SU-DHL-6 (cell line): ENCODE measurements at regions not wholly inside any gene's neighbourhood (a gene's known extent, or its start where the extent isn't known, plus 50 kb on each side); places are given as distances from the start of the nearest gene placed in this dataset.

ENCODE experiments used
- H2AFZ ChIP-seq: fragments of 200-600 bp; sonication (generic); 2 replicates; pipeline ENCODE4 v1.6.1; 2014; ENCODE audit warnings: low read depth, mild to moderate bottlenecking, moderate library complexity, mixed read lengths, antibody characterized with exemption, low read length; ENCODE audit not compliant: severe bottlenecking
- H3F3A ChIP-seq: fragments of 200-600 bp; shearing (Covaris generic); 2 replicates; pipeline ENCODE4 v1.6.0; 2016; ENCODE audit warnings: antibody characterized with exemption, mild to moderate bottlenecking; ENCODE audit not compliant: insufficient read depth
- H3K27ac ChIP-seq: fragments of 200-600 bp; sonication (generic); 2 replicates; pipeline ENCODE4 v1.5.1; 2016; ENCODE audit warnings: low read depth, mild to moderate bottlenecking, low read length, moderate library complexity, mixed read lengths
- H3K27me3 ChIP-seq: fragments of 200-600 bp; sonication (generic), shearing (Covaris generic); 2 replicates; pipeline ENCODE4 v1.6.0; 2014; ENCODE audit warnings: mild to moderate bottlenecking, low read length
- H3K36me3 ChIP-seq: fragments of 200-600 bp; sonication (generic); 2 replicates; pipeline ENCODE4 v1.6.1; 2014; ENCODE audit warnings: mild to moderate bottlenecking, low read length, mixed read lengths
- H3K4me2 ChIP-seq: fragments of 300-600, 200-600 bp; shearing (Covaris generic), sonication (generic); 2 replicates; pipeline ENCODE4 v1.6.0; 2014; ENCODE audit warnings: low read length, low read depth, mild to moderate bottlenecking; ENCODE audit not compliant: poor library complexity, severe bottlenecking
- H3K4me3 ChIP-seq: fragments of 200-600 bp; sonication (generic); 2 replicates; pipeline ENCODE4 v1.5.1; 2014; ENCODE audit warnings: antibody characterized with exemption, low read length, mild to moderate bottlenecking, mixed read lengths; ENCODE audit not compliant: insufficient read depth, poor library complexity, severe bottlenecking
- H3K79me2 ChIP-seq: fragments of 200-600 bp; sonication (generic); 2 replicates; pipeline ENCODE4 v1.6.1; 2014; ENCODE audit warnings: mild to moderate bottlenecking, low read length, moderate library complexity; ENCODE audit not compliant: insufficient read depth
- H3K9ac ChIP-seq: fragments of 200-600 bp; sonication (generic); 2 replicates; pipeline ENCODE4 v1.7.0; 2014; ENCODE audit warnings: mild to moderate bottlenecking, low read length
- H3K9me2 ChIP-seq: fragments of 200-600 bp; sonication (generic); replicated peaks from 2 replicates; pipeline ENCODE4 v1.6.1; 2014; ENCODE audit warnings: low read length; ENCODE audit not compliant: insufficient read depth
- H3K9me3 ChIP-seq: fragments of 200-600 bp; sonication (generic); 2 replicates; pipeline ENCODE4 v1.6.1; 2014; ENCODE audit warnings: low read length, mixed read lengths; ENCODE audit not compliant: insufficient read depth
- H4K20me1 ChIP-seq: fragments of 200-600 bp; sonication (generic); 2 replicates; pipeline ENCODE4 v1.6.1; 2014; ENCODE audit warnings: low read depth, mild to moderate bottlenecking, antibody characterized with exemption, low read length, moderate library complexity, mixed read lengths
- CTCF ChIP-seq: fragments of 200-600 bp; sonication (generic); IDR thresholded peaks from one replicate; pipeline ENCODE4 v1.5.1; 2017; ENCODE audit warnings: antibody characterized with exemption, mild to moderate bottlenecking, low read length, moderate library complexity; ENCODE audit not compliant: insufficient read depth, poor library complexity, severe bottlenecking
- EZH2phosphoT487 ChIP-seq: fragments of 200-600 bp; sonication (generic), shearing (Covaris generic); conservative IDR thresholded peaks from 2 replicates; pipeline ENCODE4 v1.6.1; 2018; ENCODE audit warnings: mild to moderate bottlenecking, antibody characterized with exemption, low read length, moderate library complexity, mixed read lengths

GRCh38 chr3:176926034-176926433, 271.2 kb downstream of the TBL1XR1 start:
- Histone ChIP-seq H3K79me2 (no peaks in the 10 kb centered on the region), H3K9me3 (no peaks in the 10 kb centered on the region), H2AFZ (no peak overlapping the region), H3K27me3 (no peaks in the 10 kb centered on the region), H3K4me3 (no peak overlapping the region), H4K20me1 (no peaks in the 10 kb centered on the region), H3K4me2 (no peak overlapping the region), H3K27ac (no peak overlapping the region), H3K36me3 (no peaks in the 10 kb centered on the region), H3K9ac (no peak overlapping the region), H3F3A (no peaks in the 10 kb centered on the region), H3K9me2 (no peaks in the 10 kb centered on the region)
- no peak for TF ChIP-seq CTCF
- TF ChIP-seq EZH2phosphoT487, result no peak

GRCh38 chr3:176920766-176921160, 276.5 kb downstream of the TBL1XR1 start:
- no peak overlapping the region for H3K4me3 ChIP-seq
- H2AFZ ChIP-seq, result no peak overlapping the region
- no peak overlapping the region for H3K9ac ChIP-seq
- no peaks in the 10 kb centered on the region for H3F3A ChIP-seq
- H3K9me3 ChIP-seq, result no peaks in the 10 kb centered on the region
- H4K20me1 ChIP-seq, result no peaks in the 10 kb centered on the region
- H3K79me2 ChIP-seq, result no peaks in the 10 kb centered on the region
- H3K27me3 ChIP-seq, result no peaks in the 10 kb centered on the region
- TF ChIP-seq EZH2phosphoT487, result no peak
- TF ChIP-seq CTCF, result no peak
- no peaks in the 10 kb centered on the region for H3K36me3 ChIP-seq
- no peak overlapping the region for H3K4me2 ChIP-seq
- no peak overlapping the region for H3K27ac ChIP-seq
- no peaks in the 10 kb centered on the region for H3K9me2 ChIP-seq

GRCh38 chr3:176919836-176920765, 277.2 kb downstream of the TBL1XR1 start:
- Histone ChIP-seq H3K9ac (no peak overlapping the region), H3K4me3 (no peak overlapping the region), H3K27me3 (no peaks in the 10 kb centered on the region), H3K27ac (no peak overlapping the region), H3K9me2 (no peaks in the 10 kb centered on the region), H3K9me3 (no peaks in the 10 kb centered on the region), H2AFZ (no peak overlapping the region), H4K20me1 (no peaks in the 10 kb centered on the region), H3K36me3 (no peaks in the 10 kb centered on the region), H3K79me2 (no peaks in the 10 kb centered on the region), H3K4me2 (no peak overlapping the region), H3F3A (no peaks in the 10 kb centered on the region)
- no peak for TF ChIP-seq EZH2phosphoT487
- TF ChIP-seq CTCF, result no peak
